PFSK-1 (cell line): ENCODE measurements at regions not wholly inside any gene's neighbourhood (a gene's known extent, or its start where the extent isn't known, plus 50 kb on each side); places are given as distances from the start of the nearest gene placed in this dataset.

Experiments
- FOXP2 ChIP-seq: optimal IDR thresholded peaks from 2 replicates; pipeline ENCODE3; 2011; ENCODE audit warnings: borderline replicate concordance, control low read depth, inconsistent platforms; ENCODE audit not compliant: insufficient read depth; ENCODE audit errors: extremely low read length, extremely low read depth
- POLR2AphosphoS5 ChIP-seq: IDR thresholded peaks from 2 replicates; pipeline ENCODE4 v1.6.1; 2012; ENCODE audit warnings: low read depth, mild to moderate bottlenecking, control low read depth, low read length, moderate library complexity
- SIN3A ChIP-seq: IDR thresholded peaks from 2 replicates; pipeline ENCODE4 v1.6.1; 2012; ENCODE audit warnings: mild to moderate bottlenecking, low read length, moderate library complexity, borderline replicate concordance; ENCODE audit not compliant: insufficient read depth
- TAF1 ChIP-seq: IDR thresholded peaks from 2 replicates; pipeline ENCODE4 v1.6.1; 2012; ENCODE audit warnings: low read length, control low read depth, borderline replicate concordance; ENCODE audit not compliant: insufficient read depth
- TF ChIP-seq, protein P1 (sequence below), 2 experiments: IDR thresholded peaks; 2 replicates each; pipeline versions ENCODE4 v1.6.1 to v1.8.0; 2011 to 2012; ENCODE audit warnings: low read depth in 2 of 2, low read length in 2 of 2, control low read depth in 1 of 2, inconsistent platforms in 1 of 2, mild to moderate bottlenecking in 1 of 2, moderate library complexity in 1 of 2; ENCODE audit not compliant: insufficient read depth in 1 of 2

DNA sequence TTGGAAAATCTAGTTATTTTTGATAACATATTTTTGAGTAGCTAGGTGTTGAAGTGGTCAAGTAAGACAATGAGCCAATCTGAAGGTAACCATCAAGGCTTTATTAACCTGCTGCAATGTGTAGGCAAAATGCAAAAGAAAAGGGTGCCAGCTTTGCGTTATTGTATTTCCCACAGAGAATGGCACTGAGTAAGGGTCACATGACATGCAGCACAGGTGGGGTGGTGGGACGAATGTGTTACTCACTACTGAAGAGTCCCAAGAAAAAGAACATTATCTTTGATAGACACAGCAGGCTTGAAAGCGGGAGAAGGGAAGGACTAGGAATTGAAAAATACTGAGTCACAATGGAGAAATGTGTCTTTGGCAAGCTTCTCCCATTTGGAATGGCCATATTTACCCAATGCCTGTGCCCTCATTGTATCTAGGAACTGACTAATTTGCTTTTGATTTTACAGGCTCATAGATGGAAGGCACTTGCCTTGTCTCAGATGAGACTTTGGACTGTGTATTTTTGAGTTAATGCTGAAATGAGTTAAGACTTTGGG lies 898.6 kb upstream of the POT1 start:
- TF ChIP-seq SIN3A (no peak), POLR2AphosphoS5 (no peak), TAF1 (no peak), FOXP2 (no peak)
- TF ChIP-seq, protein P1, sequence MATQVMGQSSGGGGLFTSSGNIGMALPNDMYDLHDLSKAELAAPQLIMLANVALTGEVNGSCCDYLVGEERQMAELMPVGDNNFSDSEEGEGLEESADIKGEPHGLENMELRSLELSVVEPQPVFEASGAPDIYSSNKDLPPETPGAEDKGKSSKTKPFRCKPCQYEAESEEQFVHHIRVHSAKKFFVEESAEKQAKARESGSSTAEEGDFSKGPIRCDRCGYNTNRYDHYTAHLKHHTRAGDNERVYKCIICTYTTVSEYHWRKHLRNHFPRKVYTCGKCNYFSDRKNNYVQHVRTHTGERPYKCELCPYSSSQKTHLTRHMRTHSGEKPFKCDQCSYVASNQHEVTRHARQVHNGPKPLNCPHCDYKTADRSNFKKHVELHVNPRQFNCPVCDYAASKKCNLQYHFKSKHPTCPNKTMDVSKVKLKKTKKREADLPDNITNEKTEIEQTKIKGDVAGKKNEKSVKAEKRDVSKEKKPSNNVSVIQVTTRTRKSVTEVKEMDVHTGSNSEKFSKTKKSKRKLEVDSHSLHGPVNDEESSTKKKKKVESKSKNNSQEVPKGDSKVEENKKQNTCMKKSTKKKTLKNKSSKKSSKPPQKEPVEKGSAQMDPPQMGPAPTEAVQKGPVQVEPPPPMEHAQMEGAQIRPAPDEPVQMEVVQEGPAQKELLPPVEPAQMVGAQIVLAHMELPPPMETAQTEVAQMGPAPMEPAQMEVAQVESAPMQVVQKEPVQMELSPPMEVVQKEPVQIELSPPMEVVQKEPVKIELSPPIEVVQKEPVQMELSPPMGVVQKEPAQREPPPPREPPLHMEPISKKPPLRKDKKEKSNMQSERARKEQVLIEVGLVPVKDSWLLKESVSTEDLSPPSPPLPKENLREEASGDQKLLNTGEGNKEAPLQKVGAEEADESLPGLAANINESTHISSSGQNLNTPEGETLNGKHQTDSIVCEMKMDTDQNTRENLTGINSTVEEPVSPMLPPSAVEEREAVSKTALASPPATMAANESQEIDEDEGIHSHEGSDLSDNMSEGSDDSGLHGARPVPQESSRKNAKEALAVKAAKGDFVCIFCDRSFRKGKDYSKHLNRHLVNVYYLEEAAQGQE (IDR thresholded peaks at IDR 0.05; ENCODE audit: insufficient read depth in 1 of 2, low read depth in 2 of 2, low read length in 2 of 2): no peak

DNA sequence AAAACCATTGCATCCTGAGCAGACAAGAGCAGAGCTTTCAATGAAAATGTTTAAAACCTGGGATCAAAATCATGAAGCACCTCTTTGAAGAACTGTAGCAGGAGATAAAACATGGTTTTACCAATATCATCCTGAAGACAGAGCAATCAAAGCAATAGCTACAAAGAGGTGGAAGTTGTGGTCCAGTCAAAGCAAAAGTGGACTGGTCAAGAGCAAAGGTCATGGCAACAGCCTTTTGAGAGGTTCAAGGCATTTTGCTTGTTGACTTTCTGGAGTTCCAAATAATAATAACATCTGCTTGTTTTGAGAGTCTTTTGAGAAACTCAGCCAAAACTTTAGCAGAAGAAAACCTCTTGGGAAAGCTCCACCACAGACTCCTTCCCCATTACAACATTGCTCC lies 893.9 kb upstream of the POT1 start:
- TF ChIP-seq, protein P1 (IDR thresholded peaks at IDR 0.05; ENCODE audit: insufficient read depth in 1 of 2, low read depth in 2 of 2, low read length in 2 of 2): no peak
- TF ChIP-seq SIN3A (no peak), FOXP2 (no peak), TAF1 (no peak), POLR2AphosphoS5 (no peak)

DNA sequence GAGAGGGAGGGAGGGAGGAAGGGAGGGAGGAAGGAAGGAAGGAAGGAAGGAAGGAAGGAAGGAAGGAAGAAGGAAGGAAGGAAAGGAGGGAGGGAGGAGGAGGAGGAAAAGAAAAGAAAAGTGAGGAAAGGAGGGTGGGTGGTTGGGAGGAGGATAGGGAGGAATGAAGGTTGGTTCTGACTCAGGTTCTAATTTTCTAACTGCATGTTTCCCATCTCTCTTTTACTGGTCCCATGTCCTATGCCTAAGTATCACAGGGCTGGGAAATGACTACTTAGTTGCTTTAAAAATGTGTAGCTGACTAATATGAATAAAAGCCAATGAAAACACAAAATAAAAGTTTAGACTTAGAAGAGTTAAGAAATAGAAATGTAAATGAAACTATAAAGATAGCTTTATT lies 890.9 kb upstream of the POT1 start:
- TF ChIP-seq, protein P1 (IDR thresholded peaks at IDR 0.05; ENCODE audit: insufficient read depth in 1 of 2, low read depth in 2 of 2, low read length in 2 of 2): no peak
- TF ChIP-seq FOXP2: no peak
- no peak for TF ChIP-seq TAF1
- TF ChIP-seq POLR2AphosphoS5: no peak
- no peak for TF ChIP-seq SIN3A

DNA sequence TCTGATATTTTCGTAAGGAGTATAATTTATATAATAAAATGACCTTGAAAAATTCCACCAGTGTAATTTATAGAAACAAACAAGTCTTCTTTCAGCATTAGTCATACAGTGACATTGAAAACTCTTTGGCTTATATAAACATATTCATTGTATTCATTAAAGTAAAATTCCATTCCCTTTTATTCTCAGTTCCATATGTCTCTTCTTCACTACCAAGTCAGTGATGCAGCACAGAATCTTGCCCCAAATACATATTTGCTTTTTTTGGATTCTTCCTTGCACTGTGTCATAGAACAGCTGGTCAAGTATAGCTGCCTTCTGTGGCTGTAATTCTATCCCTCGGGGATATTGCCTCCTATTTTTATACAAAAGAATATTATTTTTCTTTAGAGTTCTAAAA lies 884.5 kb upstream of the POT1 start:
- TF ChIP-seq SIN3A (no peak), POLR2AphosphoS5 (no peak), TAF1 (no peak), FOXP2 (no peak)
- TF ChIP-seq, protein P1 (IDR thresholded peaks at IDR 0.05; ENCODE audit: insufficient read depth in 1 of 2, low read depth in 2 of 2, low read length in 2 of 2): no peak

DNA sequence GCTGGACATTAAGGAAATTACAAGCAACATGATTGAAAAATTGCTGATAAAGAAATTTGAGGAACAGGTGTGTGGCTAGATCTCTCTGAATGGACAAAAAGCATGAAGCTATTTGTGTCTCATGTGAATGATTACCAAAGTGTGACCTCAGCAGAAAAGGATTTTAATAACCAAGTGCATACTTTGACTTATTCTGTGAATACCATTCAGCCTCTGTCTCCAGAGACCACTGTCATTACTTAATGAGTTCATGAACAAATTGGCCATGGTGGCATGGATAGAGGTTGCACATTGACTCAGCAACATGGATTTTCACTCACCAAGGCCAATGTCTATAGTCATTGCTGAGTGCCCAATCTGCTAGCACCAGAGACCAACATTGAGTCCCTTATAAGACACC lies 874.6 kb upstream of the POT1 start:
- TF ChIP-seq SIN3A (no peak), FOXP2 (no peak), TAF1 (no peak), POLR2AphosphoS5 (no peak)
- TF ChIP-seq, protein P1 (IDR thresholded peaks at IDR 0.05; ENCODE audit: insufficient read depth in 1 of 2, low read depth in 2 of 2, low read length in 2 of 2): no peak
